Astrocyte of the cerebellum (primary cell): ENCODE measurements at regions not wholly inside any gene's neighbourhood (a gene's known extent, or its start where the extent isn't known, plus 50 kb on each side); places are given as distances from the start of the nearest gene placed in this dataset.

Experiments
- DNase-seq: peaks from one replicate; pipeline ENCODE4 v3.0.0-alpha.2; 2011; ENCODE audit warnings: low read depth
- H3K4me3 ChIP-seq: 2 replicates; pipeline ENCODE4 v1.5.1; 2011; ENCODE audit warnings: mild to moderate bottlenecking, low read depth, low read length, moderate library complexity
- CTCF ChIP-seq: IDR thresholded peaks from 2 replicates; pipeline ENCODE4 v1.5.1; 2012; ENCODE audit warnings: low read length, low read depth, moderate library complexity, mild to moderate bottlenecking; ENCODE audit errors: missing control alignments
- in situ Hi-C: cut with HindIII; loops from 2 replicates; pipeline ENCODE4 v1.10.0; 2017; ENCODE audit warnings: low sequenced_read_pairs

- no peak for TF ChIP-seq CTCF
- H3K4me3 ChIP-seq: no peak overlapping the region
- in situ Hi-C loops: no loop called here
- no peak for DNase-seq
Observed at GRCh38 chr20:48163505-48163904, 378.2 kb upstream of the SULF2 start.

GRCh38 chr20:48162621-48163020 lies 377.3 kb upstream of the SULF2 start:
- H3K4me3 ChIP-seq: no peak overlapping the region
- in situ Hi-C loops: no loop called here
- TF ChIP-seq CTCF: no peak
- no peak for DNase-seq

GRCh38 chr20:48159145-48160008 lies 374.1 kb upstream of the SULF2 start:
- H3K4me3 ChIP-seq: no peak overlapping the region
- TF ChIP-seq CTCF: no peak
- no peak for DNase-seq
- in situ Hi-C loops: no loop called here

GRCh38 chr20:48158014-48158413 lies 372.7 kb upstream of the SULF2 start:
- in situ Hi-C loops: no loop called here
- TF ChIP-seq CTCF: no peak
- H3K4me3 ChIP-seq: no peak overlapping the region
- no peak for DNase-seq

- no peak overlapping the region for H3K4me3 ChIP-seq
- DNase-seq: no peak
- in situ Hi-C loops: no loop called here
- TF ChIP-seq CTCF: no peak
Observed at GRCh38 chr20:48156951-48157700, 371.8 kb upstream of the SULF2 start.

GRCh38 chr20:48156521-48156920 lies 371.2 kb upstream of the SULF2 start:
- H3K4me3 ChIP-seq: no peak overlapping the region
- TF ChIP-seq CTCF: no peak
- in situ Hi-C loops: no loop called here
- DNase-seq: no peak
